Adrenal gland (tissue), 5 donors: ENCODE measurements at regions not wholly inside any gene's neighbourhood (a gene's known extent, or its start where the extent isn't known, plus 50 kb on each side); places are given as distances from the start of the nearest gene placed in this dataset.

Experiments used
- POLR2A ChIP-seq, 2 donors: fragments of 450-650 bp; IDR thresholded peaks; one replicate each; pipeline ENCODE4 v1.6.1; 2017; ENCODE audit warnings: antibody characterized with exemption in 2 of 2, mild to moderate bottlenecking in 2 of 2, moderate library complexity in 1 of 2
- TF ChIP-seq, protein P1 (sequence below), 6 experiments: fragments of 450-650 bp in 4 of 6; fragments of 200-600 bp in 2 of 6; sonication (generic) in 1 of 6; IDR thresholded peaks; 1 replicate in 5 of 6; 2 replicates in 1 of 6; pipeline versions ENCODE4 v1.5.1 to v1.8.0; 2016 to 2021; ENCODE audit warnings: antibody characterized with exemption in 6 of 6, mild to moderate bottlenecking in 2 of 6, moderate library complexity in 1 of 6
- donor health status: DM: no; HTN: no; CAD: no.

GRCh38 chr7:45479781-45480180 lies 94.4 kb upstream of the ADCY1 start:
- TF ChIP-seq, protein P1, sequence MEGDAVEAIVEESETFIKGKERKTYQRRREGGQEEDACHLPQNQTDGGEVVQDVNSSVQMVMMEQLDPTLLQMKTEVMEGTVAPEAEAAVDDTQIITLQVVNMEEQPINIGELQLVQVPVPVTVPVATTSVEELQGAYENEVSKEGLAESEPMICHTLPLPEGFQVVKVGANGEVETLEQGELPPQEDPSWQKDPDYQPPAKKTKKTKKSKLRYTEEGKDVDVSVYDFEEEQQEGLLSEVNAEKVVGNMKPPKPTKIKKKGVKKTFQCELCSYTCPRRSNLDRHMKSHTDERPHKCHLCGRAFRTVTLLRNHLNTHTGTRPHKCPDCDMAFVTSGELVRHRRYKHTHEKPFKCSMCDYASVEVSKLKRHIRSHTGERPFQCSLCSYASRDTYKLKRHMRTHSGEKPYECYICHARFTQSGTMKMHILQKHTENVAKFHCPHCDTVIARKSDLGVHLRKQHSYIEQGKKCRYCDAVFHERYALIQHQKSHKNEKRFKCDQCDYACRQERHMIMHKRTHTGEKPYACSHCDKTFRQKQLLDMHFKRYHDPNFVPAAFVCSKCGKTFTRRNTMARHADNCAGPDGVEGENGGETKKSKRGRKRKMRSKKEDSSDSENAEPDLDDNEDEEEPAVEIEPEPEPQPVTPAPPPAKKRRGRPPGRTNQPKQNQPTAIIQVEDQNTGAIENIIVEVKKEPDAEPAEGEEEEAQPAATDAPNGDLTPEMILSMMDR (IDR thresholded peaks at IDR 0.05): no peak
- no peak for TF ChIP-seq POLR2A (IDR thresholded peaks at IDR 0.05)
